Neural progenitor cell (in vitro differentiated cells): ENCODE measurements at regions not wholly inside any gene's neighbourhood (a gene's known extent, or its start where the extent isn't known, plus 50 kb on each side); places are given as distances from the start of the nearest gene placed in this dataset.

Source experiments
- DNase-seq: peaks from one replicate; pipeline ENCODE4 v3.0.0-alpha.2; 2016; ENCODE audit warnings: low spot score
- H2AFZ ChIP-seq: fragments of 200-600 bp; sonication (generic); replicated peaks from 2 replicates; pipeline ENCODE4 v1.6.1; 2016; ENCODE audit warnings: antibody characterized with exemption
- H3F3A ChIP-seq: fragments of 200-600 bp; sonication (generic); 2 replicates; pipeline ENCODE4 v1.6.1; 2016; ENCODE audit warnings: antibody characterized with exemption, low read depth
- H3K27ac ChIP-seq: fragments of 200-600 bp; sonication (generic); 2 replicates; pipeline ENCODE4 v1.5.1; 2016; ENCODE audit warnings: mild to moderate bottlenecking
- H3K27me3 ChIP-seq: fragments of 200-600 bp; sonication (generic); 2 replicates; pipeline ENCODE4 v1.6.1; 2016; ENCODE audit warnings: mild to moderate bottlenecking, moderate library complexity
- H3K36me3 ChIP-seq: fragments of 200-600 bp; sonication (generic); 2 replicates; pipeline ENCODE4 v1.5.1; 2016
- H3K4me1 ChIP-seq: fragments of 200-600 bp; sonication (generic); 2 replicates; pipeline ENCODE4 v1.6.1; 2016; ENCODE audit warnings: mixed run types
- H3K4me2 ChIP-seq: fragments of 200-600 bp; sonication (generic); 2 replicates; pipeline ENCODE4 v1.6.1; 2016
- H3K4me3 ChIP-seq: fragments of 200-600 bp; sonication (generic); 2 replicates; pipeline ENCODE4 v1.5.1; 2016
- H3K79me2 ChIP-seq: fragments of 200-600 bp; sonication (generic); 2 replicates; pipeline ENCODE4 v1.6.1; 2016; ENCODE audit warnings: low read depth
- H3K9ac ChIP-seq: fragments of 200-600 bp; sonication (generic); 2 replicates; pipeline ENCODE4 v1.6.1; 2016
- H3K9me3 ChIP-seq: fragments of 200-600 bp; sonication (generic); 2 replicates; pipeline ENCODE4 v1.5.1; 2016; ENCODE audit warnings: low read depth
- H4K20me1 ChIP-seq: fragments of 200-600 bp; sonication (generic); 2 replicates; pipeline ENCODE4 v1.6.1; 2016; ENCODE audit warnings: low read depth
- H3K27ac Mint-ChIP-seq: 3 replicates; pipeline ENCODE4 v1.8.0; 2021; ENCODE audit warnings: mixed read lengths
- H3K27me3 Mint-ChIP-seq: 2 replicates; pipeline ENCODE4 v1.8.0; 2022; ENCODE audit warnings: low read depth, mild to moderate bottlenecking, inconsistent platforms, moderate library complexity, mixed read lengths; ENCODE audit not compliant: insufficient read depth
- H3K36me3 Mint-ChIP-seq: 3 replicates; pipeline ENCODE4 v1.8.0; 2021; ENCODE audit warnings: mixed read lengths
- H3K4me1 Mint-ChIP-seq: 3 replicates; pipeline ENCODE4 v1.8.0; 2021; ENCODE audit warnings: mixed read lengths
- H3K4me3 Mint-ChIP-seq: 3 replicates; pipeline ENCODE4 v1.8.0; 2021; ENCODE audit warnings: mild to moderate bottlenecking, moderate library complexity, mixed read lengths
- H3K9me3 Mint-ChIP-seq: 3 replicates; pipeline ENCODE4 v1.8.0; 2020; ENCODE audit warnings: mixed read lengths
- CTCF ChIP-seq: fragments of 200-600 bp; sonication (generic); IDR thresholded peaks from 2 replicates; pipeline ENCODE4 v1.5.1; 2017; ENCODE audit warnings: antibody characterized with exemption, mild to moderate bottlenecking
- EZH2 ChIP-seq: fragments of 200-600 bp; sonication (generic); IDR thresholded peaks from 2 replicates; pipeline ENCODE4 v1.6.1; 2017; ENCODE audit warnings: antibody characterized with exemption, mild to moderate bottlenecking, moderate library complexity
- EZH2phosphoT487 ChIP-seq: fragments of 200-600 bp; sonication (generic); IDR thresholded peaks from 2 replicates; pipeline ENCODE4 v1.6.1; 2017; ENCODE audit warnings: antibody characterized with exemption

- Mint-ChIP-seq H3K4me3 (no peak overlapping the region), H3K4me1 (peaks cover 2% of the 10 kb centered on the region), H3K36me3 (no peaks in the 10 kb centered on the region), H3K9me3 (no peaks in the 10 kb centered on the region), H3K27me3 (peaks cover 3% of the 10 kb centered on the region), H3K27ac (no peak overlapping the region)
- Histone ChIP-seq H3K36me3 (no peaks in the 10 kb centered on the region), H3K4me2 (no peak overlapping the region), H3K9ac (no peak overlapping the region), H3K4me3 (no peak overlapping the region), H3K4me1 (no peaks in the 10 kb centered on the region), H2AFZ (no peak overlapping the region), H3K9me3 (no peaks in the 10 kb centered on the region), H3F3A (no peaks in the 10 kb centered on the region), H3K27ac (no peak overlapping the region), H3K79me2 (no peaks in the 10 kb centered on the region), H3K27me3 (no peaks in the 10 kb centered on the region), H4K20me1 (no peaks in the 10 kb centered on the region)
- DNase-seq: no peak
- TF ChIP-seq CTCF (no peak), EZH2phosphoT487 (no peak), EZH2 (no peak)
Observed at GRCh38 chr5:100252037-100252436, 283.1 kb upstream of the FAM174A start.

- no peak overlapping the region for H3K27ac ChIP-seq
- H4K20me1 ChIP-seq: no peaks in the 10 kb centered on the region
- Mint-ChIP-seq H3K27me3 (peaks cover 3% of the 10 kb centered on the region), H3K27ac (no peak overlapping the region), H3K4me1 (peaks cover 2% of the 10 kb centered on the region), H3K36me3 (no peaks in the 10 kb centered on the region), H3K9me3 (no peaks in the 10 kb centered on the region), H3K4me3 (no peak overlapping the region)
- H3K27me3 ChIP-seq: no peaks in the 10 kb centered on the region
- no peaks in the 10 kb centered on the region for H3F3A ChIP-seq
- DNase-seq: no peak
- no peak overlapping the region for H2AFZ ChIP-seq
- TF ChIP-seq CTCF (no peak), EZH2phosphoT487 (no peak), EZH2 (no peak)
- H3K4me3 ChIP-seq: no peak overlapping the region
- no peaks in the 10 kb centered on the region for H3K36me3 ChIP-seq
- no peaks in the 10 kb centered on the region for H3K9me3 ChIP-seq
- no peak overlapping the region for H3K9ac ChIP-seq
- no peaks in the 10 kb centered on the region for H3K79me2 ChIP-seq
- no peaks in the 10 kb centered on the region for H3K4me1 ChIP-seq
- no peak overlapping the region for H3K4me2 ChIP-seq
Observed at GRCh38 chr5:100249884-100250269, 285.3 kb upstream of the FAM174A start.

- H3K36me3 Mint-ChIP-seq: no peaks in the 10 kb centered on the region
- Histone ChIP-seq H3K27me3 (no peaks in the 10 kb centered on the region), H3K4me2 (no peak overlapping the region), H4K20me1 (no peaks in the 10 kb centered on the region), H3K79me2 (no peaks in the 10 kb centered on the region), H2AFZ (no peak overlapping the region), H3K9ac (no peak overlapping the region), H3K4me1 (no peaks in the 10 kb centered on the region), H3K4me3 (no peak overlapping the region), H3K36me3 (no peaks in the 10 kb centered on the region), H3K9me3 (no peaks in the 10 kb centered on the region), H3K27ac (no peak overlapping the region), H3F3A (no peaks in the 10 kb centered on the region)
- no peak overlapping the region for H3K4me3 Mint-ChIP-seq
- H3K27me3 Mint-ChIP-seq: peaks cover 3% of the 10 kb centered on the region
- no peak overlapping the region for H3K27ac Mint-ChIP-seq
- no peaks in the 10 kb centered on the region for H3K9me3 Mint-ChIP-seq
- TF ChIP-seq EZH2: no peak
- TF ChIP-seq EZH2phosphoT487: no peak
- no peak for TF ChIP-seq CTCF
- peaks cover 2% of the 10 kb centered on the region for H3K4me1 Mint-ChIP-seq
- DNase-seq: no peak
Observed at GRCh38 chr5:100249211-100249883, 285.8 kb upstream of the FAM174A start.
